Breast epithelium (tissue), 3 donors: ENCODE measurements at regions not wholly inside any gene's neighbourhood (a gene's known extent, or its start where the extent isn't known, plus 50 kb on each side); places are given as distances from the start of the nearest gene placed in this dataset.

Source experiments
- CTCF ChIP-seq, 3 donors: fragments of 450-650 bp; IDR thresholded peaks; one replicate each; pipeline ENCODE4 v1.5.1; 2016 to 2017; ENCODE audit warnings: antibody characterized with exemption in 3 of 3, mild to moderate bottlenecking in 3 of 3, moderate library complexity in 3 of 3
- POLR2A ChIP-seq: fragments of 450-650 bp; IDR thresholded peaks from one replicate; pipeline ENCODE4 v1.6.1; 2016; ENCODE audit warnings: antibody characterized with exemption, mild to moderate bottlenecking, moderate library complexity

DNA sequence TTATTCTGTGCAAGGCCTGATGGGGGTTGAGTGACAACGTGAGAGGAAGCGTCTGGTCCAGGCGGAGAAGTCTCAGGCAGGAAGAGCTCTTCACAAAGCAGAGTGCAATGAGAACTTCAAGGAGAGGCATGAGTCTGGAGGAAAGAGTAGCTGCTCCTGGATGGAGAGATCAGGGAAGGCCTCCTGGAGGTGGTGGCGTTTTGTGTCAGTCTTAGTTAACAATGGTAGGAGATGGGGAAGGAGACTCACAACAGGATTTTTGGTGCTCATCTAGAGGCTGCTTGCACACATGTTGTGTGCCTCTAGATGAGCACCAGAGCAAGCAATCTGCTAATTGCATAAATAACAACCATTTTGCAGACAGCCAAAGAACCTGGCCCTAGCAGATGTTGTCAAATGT, 442.8 kb upstream of the PODXL start:
- no peak for TF ChIP-seq POLR2A
- no peak for TF ChIP-seq CTCF (IDR thresholded peaks at IDR 0.05)
